GM21825 (cell line): ENCODE measurements at regions not wholly inside any gene's neighbourhood (a gene's known extent, or its start where the extent isn't known, plus 50 kb on each side); places are given as distances from the start of the nearest gene placed in this dataset.

ENCODE experiments used
- ATAC-seq: cut with Tn5 transposase; IDR thresholded peaks from one replicate; pipeline ENCODE4 v1.9.1; 2021; ENCODE audit warnings: mild to moderate bottlenecking, moderate library complexity; ENCODE audit not compliant: unreplicated experiment

DNA sequence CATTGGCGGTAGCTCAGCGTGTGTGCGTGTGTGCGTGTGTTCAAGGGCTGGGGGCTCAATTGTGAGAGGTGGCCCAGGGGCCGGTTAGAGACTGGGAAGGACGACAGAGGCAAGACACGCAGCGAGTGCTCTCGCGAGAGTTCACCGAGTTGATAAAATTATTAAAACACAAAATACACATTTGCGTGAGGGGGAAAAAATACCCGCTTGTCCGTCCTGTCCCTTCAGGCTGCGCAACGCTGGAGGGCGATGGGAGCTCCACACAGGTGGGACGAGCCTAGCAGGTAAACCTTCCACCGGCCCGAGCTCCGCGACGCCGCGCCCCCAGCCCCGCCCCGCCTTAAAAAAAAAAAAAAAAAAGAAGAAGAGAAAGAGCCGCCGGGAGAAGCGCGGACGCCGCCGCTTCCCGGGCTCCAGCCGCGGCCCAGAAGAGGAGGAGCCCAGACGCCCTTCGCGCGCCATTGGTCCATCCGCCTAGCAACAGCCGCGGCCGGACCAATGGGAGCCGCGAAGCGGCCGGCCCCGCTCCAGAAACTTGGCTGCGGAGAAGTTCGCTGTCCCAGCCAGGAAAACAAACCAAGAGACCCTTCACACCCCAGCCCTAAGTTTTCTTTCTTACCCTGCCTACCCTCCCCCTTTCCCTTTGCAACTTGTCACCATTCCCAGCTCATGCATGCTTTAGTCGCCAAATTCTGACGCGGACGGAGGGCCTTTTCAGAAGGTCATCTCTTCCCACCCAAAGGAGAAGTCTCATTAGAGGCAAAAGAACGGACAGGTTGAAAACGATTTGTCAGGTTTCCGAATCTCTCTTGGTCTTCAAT is 169.9 kb upstream of the MAF start:
- peak; percentile 100 for ATAC-seq

DNA sequence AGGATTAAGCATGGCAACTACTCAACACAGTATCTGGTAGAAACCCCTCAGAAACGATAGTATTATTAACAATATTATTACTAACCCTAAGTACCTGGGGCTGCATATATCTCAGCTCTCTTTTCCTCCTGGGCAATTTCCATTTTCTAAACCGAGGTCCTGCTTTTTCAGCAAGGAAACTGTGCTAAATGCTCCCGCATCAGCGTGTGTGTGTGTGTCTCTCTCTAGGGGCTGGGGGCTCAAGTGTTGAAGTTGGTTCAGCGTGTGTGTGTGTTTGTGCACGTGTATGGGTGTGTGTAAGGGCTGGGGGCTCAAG is 169.3 kb upstream of the MAF start:
- no peak for ATAC-seq

DNA sequence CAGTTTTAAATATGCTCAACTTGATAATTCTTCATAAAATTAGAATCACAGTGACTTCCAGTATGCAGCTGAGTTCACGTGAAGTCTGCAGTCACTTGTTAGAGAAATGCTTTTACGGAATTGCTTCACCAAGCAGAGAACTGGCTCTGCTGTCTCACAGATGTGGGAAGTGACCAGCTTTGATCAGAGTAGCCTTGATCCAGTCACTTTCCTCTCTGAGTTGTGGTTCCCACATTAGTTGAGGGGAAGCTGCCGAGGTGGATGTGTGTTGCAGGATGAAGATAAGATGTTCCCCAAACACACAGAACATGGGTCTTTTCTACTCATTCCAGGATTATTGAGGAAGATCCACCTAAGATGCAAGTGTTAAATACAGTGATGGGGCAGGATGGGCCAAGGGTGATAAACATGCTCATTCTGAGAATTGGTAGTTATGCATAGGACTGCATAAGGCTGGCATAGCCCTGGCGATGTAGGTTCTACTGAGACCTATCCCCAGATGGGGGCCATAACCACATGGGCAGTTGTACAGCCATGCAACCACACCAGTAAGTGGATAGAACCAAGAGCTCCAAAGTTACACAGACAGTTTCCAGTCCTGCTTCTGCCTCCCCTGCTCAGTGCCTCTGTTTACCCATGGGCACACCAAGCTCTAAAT is 168.9 kb upstream of the MAF start:
- ATAC-seq: no peak

DNA sequence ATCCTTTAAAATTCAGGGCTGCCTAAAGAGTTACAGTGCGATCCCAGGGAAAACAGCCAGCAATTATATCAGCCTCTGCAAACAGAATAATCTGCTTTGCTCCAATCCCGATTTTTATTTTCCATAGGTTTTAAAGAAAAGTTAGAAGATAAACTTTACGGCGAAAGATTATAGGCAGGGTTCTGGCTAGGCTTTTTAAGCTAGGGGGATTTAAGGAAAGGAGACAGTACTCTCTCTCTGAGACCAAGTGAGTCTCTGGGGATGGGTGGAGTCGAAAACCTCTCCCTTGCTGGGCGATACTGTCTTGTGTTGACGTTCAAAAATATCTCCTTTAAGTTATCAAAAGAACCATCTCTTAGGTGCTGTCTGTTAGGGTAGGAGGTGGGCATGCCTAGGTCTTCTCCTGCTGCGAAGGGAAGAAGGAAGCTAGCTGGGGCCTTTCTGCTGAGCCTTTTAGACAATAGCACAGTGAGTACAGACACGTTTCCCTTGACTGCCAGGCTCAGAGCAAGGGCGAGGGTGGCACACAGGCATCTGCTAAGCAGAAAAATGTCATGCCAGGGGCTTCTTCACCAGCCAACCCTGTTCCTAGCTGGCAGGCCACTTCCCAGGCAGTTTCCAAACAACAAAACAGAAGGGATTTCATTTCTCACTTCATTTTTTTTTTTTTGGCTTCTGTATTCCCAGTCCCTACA is 167.9 kb upstream of the MAF start:
- no peak for ATAC-seq

DNA sequence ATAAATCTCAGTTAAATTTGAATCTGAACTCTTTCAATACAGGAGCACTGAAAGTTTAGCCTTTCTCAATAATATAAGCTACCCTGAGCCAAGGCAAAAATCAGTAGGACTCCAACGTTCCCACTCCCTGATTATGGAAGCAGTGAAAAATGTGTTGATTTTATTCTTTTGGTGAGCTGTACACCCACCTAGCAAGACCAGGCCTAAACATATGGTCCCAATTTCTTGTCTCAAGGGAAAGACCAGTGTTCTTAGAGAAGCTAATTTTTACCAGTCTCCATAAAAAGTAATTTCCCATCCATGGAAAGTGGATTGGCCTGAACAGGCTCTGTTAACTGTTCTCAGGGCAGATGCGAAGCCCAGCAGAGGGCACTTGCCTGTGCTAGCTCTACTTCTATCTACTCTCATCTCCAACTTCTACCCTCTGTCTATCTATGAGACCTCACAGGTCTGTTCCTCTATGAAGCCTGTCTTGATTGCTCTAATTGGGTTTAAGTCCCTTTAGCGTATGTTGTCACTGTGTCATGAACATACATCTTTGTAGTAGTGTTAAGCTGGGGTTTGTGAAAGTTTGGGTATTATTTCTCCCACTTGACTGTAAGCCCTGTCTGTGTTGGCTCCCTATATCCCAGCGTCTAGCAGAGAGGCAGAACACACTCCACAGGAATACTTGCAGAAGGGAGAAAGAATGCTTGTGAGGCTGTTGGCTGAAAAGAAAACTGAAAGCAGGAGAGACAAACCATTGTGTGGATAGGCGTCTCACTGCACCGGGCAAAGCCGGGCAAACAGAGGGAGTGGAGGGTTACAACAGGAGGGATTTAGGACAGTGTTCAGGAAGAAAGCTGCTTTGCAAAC is 167.1 kb upstream of the MAF start:
- no peak for ATAC-seq

DNA sequence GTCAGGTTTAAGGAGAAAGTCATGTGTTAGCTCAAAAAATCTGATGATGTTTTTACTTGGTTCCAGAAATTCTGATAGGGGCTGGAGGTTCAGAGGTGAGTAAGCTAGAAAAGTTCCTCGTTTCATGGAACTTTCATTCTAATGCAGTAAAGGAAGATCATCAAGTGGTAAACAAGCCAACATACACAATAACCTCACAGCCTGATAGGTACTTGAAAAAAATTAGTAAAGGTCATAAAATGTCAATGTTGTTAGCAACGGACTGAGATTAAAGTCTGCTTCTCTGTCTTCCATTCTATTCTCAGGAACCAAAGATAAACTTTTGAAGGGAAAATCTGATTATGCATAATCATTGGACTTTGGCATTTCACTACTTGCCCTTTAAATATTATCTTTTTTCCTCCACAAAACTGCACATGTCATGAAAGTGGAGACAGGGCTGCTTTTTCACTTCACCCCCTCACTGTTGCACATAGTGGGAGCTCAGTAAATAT is 165.4 kb upstream of the MAF start:
- ATAC-seq: no peak

DNA sequence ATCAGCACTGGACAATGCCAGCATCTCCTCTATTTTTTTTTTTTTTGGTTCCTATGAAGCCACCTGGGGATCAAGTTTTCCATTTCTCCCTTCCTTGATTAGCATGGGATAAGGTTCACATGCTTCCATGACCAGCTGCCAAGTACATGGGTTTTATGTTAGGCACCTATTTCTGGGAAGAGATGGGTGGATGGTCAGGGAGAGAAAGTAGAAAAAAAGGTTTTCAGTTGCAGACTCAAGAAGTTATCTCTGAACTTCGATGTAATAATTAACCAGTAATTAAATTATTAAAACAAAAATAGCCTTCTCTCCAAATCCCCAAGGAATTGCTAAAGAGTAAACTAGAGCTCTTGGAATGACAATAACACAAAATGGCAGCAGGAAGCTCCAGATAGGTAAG is 164.9 kb upstream of the MAF start:
- no peak for ATAC-seq

DNA sequence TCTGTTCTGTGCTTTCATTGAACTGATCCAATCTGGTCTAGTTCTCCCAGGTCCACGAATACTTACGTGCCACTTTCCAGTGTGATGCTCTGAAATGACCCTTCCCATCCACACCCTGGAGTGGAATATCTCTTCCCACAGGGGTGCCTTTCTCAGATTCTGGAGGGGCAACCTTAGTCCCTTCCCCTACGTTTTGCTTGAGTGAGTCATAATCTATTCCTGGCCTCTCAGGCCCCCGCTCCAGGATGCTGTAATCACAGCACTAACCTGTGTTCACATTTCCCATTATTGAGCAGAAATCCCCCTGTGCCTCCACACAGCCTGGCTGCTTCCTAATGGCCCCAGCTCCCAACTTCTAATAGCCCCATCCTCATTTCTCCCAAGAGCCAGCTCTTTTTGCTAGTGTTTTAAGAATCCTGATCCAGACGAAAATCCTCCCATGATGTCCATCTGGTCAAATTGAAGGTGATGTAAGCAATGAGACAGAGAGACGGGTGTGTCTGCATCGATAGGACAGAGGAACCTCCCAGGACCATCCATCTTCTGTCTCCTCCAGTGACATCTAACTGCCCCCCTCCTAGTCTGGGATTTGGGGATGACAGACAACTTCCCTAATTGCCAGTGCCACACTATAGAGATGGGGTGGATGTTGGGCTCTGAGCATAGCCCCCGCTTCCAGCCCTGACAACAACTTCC is 164.0 kb upstream of the MAF start:
- ATAC-seq: no peak

DNA sequence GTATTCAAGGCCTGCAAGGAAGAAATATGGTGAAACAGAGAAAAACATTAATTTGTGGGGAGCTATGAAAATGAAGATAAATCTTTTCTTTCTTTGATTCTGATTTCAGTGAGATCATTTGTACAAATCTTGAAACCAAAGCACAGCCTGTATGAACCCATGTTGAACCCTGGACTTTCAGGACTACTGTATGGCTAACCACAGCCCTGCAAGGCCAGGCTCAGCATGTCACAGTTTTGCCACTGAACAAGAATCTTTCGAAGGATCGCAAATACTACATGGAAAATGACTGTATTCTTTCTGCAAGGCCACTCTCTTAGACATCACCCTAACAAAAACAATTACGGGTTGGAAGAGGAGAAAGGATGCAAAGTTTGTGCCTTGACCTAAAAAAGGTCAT is 161.7 kb upstream of the MAF start:
- ATAC-seq: no peak

DNA sequence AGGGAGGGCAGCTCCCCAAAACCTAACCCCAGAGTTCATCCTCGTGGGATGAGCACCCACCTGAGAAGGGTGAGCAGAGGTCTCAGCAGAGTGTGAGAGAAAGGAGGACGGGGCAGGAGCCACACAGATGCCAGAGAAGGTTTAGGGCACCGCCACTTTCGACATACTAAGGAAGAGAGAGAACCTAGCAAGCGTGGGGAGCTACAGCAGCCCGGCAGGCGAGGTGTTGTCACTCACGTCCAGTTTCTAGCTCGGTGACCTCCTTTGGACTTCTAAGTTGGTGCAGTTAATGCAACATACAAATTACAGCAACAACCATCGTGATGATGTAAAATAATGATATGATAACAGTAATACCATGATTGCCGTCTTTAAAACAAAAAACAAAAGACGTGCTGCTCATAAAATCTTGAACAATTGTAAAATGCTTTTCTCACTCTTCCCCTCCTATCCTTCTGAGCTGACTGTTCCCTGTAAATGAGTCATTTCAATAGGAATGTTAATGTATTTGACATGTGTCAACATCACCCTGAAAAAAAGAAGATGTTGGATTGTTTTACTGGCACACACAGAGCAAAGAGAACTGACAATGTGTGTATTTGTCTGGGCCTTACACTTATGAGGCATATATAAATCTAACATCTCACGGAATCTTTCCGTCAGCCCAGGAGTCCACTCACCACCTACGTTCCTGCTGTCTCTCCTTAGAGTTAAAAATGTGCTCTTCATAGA is 158.2 kb upstream of the MAF start:
- no peak for ATAC-seq

DNA sequence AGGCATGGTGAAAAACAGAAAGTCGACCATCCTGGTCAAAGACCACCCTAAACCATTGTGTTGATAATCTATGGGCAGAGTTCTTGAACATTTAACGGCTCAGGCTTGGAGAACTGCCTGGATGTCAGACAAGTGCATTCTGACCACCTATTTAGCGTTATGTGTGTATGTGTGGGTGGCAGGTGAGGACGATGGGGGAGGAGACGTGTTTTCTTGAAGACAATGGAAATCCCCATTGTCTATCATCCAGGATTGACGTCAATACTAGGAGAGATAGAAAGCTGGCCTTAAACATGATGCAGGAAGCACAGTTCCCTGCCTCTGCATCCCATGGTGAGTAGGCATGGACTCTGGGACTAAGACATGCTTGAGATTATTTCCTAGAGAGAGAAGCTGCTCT is 157.4 kb upstream of the MAF start:
- no peak for ATAC-seq

DNA sequence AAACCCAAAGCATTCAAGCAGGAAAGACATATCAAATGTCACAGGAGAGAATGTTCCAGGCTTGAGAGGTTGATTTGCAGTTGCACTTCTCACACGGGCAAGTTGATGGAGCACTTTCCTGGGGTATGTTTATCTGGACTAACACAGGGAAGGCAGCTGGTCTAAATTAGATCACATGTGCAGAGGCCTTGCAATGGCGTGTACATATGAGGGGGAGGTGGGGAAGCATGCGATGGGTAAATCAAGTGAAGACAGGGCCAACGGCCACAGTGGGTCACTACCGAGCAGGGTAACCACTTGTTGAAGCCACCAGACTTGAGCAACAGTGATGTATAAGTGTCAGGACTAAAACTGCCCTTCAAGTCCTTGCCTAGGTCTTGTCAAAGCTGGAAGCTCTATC is 156.6 kb upstream of the MAF start:
- no peak for ATAC-seq

DNA sequence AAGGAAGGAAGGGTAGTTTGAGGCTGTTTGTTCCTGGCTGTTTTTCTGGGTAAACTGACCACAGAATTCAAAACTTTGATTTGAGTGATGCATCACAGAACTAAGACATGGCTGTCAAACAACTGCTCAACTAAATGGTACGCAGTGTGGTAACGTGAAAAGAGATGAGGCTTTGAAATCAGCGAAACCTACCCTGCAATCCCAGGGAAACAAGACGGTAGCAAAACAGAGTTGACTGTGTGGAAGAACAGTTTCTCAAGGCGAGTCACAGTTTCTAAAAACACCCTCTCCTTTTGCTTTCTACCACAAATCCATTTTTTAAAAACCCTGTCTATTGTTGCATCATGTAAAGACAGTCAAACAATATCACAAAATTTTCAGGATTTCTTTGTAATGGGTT is 156.0 kb upstream of the MAF start:
- no peak for ATAC-seq

DNA sequence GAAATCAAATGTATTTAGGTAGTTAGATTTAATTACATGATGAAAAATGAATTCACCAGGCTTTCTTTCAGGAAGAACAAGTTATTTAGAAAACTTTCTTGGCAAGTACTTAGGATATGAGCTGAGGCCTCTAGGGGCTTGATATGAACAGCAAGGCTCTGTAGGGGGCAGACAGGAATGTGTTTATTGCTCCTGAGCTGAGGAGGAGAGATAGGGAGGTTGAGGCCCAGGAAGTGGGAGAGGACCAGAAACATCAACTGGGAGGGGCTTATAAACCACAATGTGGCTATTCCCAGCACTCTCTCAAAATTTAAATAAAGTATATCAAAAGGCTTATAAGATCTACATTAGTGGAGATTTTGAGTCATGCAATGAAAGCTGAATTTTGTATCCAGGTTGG is 154.0 kb upstream of the MAF start:
- no peak for ATAC-seq

DNA sequence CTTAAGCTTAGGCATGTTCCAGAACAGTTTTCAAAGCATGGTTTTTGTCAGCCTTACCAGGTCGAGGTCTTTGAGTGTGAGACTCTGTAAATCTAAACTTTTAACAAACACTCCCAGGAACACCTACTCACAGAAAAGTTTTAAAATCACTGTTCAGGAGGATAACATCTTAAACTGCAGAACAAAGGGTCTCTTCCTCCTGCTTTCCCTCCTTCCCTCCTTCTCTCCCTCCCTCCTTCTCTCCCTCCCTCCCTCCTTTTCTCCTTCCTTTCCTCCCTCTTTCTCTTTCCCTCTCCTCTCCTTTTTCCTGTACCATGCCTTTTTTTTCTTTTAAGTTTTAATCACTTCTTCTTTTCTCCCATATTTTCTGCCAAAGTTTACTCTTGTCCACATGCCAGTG is 153.5 kb upstream of the MAF start:
- no peak for ATAC-seq

DNA sequence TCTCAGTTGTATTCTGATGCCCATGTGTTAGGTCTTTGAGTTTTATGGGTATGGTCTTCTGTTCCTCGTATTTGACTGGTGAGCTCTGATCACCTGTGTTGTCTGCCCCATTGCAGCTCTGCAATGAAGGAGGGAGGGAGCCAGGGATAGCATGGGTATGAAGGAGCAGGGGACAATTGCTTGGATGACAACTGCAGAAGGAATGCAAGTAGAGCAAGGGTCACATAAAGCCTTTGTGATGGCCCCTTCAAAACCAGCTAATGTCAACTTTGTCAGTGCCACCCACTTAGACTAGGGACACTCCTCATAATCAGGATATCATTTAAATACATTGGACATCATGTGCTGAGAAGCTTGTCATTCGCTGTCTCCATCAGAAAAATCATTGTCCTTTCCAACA is 152.7 kb upstream of the MAF start:
- no peak for ATAC-seq

DNA sequence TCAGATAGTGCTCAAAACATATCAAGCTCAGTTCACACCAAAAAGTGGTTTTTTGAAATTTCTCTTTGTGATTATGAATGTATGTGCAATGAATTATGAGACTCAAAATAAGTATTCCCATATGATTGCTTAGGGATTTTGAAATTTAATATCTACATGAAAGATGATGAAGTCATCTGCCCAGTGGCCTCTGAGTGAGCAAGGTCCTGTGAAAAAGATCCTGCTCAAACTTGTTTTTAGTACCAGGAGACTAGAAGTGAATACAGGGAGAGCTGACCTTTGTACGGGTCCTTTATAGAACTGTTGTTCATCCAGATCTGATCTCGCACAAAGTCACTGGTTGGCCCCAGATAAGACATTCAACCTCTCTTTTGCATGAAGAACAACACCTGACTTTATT is 151.9 kb upstream of the MAF start:
- no peak for ATAC-seq

DNA sequence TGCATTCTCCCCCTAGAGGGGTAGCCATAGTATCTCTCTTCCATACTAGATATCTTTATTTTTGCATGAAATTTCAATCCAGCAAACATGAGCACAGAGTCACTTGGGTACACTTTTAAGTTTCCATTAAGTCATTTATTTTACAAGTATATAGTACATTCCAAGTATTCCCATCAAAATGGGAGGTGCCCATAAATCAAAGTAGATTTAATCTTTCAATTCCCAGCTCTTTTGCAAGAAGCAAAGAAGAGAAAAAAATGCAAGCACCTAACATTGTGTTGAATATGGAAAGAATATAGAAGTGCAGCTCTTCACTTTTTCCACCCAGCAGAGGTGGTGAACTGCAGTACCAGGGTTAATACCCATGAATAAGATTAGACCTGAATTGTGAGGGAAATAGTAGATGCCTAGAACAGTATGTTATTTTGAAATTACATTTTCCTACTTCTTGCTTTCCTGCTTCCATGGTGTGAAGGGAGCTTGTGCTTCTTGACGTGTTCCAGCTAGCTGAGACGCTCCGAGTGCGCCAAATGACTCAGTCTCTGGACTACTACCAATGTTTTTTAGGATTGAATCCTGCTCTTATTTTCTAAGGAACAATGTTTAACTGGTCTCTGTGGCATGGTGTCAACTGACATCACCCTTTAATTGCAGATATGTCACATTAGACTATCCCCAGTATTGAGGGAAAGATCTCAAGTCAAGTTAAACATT is 151.1 kb upstream of the MAF start:
- no peak for ATAC-seq

DNA sequence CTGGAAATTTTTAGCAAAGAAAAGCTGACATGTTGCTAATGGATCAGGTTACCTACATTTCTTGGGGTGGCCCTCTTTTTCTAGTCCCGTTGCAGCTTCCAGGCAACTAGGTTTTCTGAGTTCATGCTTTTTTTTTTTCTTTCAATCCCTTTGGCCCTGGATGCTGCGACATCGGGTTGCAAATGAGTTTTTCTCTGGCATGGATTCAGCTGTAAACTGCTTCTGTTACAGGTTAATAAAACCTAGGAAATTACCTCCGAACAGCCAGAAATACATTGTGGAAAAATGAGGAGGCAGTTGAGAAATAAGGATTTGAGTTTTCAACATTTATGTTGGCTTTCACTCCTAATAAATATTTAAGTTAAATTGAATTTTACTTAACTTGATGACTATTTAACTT is 149.8 kb upstream of the MAF start:
- ATAC-seq: no peak
